ENCODE measurements at regions not wholly inside any gene's neighbourhood (a gene's known extent, or its start where the extent isn't known, plus 50 kb on each side); places are given as distances from the start of the nearest gene placed in this dataset.

DNA sequence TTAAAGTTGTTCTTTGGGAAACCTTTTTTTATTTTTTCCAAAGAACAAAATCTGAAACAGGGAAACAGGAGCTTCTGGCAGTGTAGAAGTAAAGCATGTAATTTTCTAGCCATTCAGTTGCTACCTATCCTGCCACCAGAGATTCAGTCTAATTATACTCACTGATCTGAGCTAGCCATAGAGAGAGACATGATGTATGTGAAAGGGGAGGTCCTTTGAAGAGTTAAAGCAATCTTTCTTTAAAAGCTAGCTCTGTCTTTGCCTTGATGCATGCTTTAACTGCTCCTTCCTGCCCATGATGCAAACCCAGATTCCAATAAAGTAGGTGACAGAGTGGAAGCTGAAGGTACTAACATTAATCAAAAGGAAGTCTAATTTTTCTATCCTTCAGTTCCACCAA lies 114.1 kb upstream of the GRIK2 start:
- TF ChIP-seq POLR2A (IDR thresholded peaks at IDR 0.05; ENCODE audit: low read depth, low read length): no peak
- no peak for TF ChIP-seq TAF1 (IDR thresholded peaks at IDR 0.05; ENCODE audit: low read depth, low read length)
- no peak for TF ChIP-seq POLR2AphosphoS5 (IDR thresholded peaks at IDR 0.05; ENCODE audit: low read depth, low read length)
- no peak for TF ChIP-seq POU2F2 (IDR thresholded peaks at IDR 0.05; ENCODE audit: low read depth, low read length)
